NCI-H460 (cell line): ENCODE measurements at regions not wholly inside any gene's neighbourhood (a gene's known extent, or its start where the extent isn't known, plus 50 kb on each side); places are given as distances from the start of the nearest gene placed in this dataset.

Experiments
- DNase-seq: peaks from one replicate; pipeline ENCODE4 v3.0.0-alpha.2; 2016; ENCODE audit warnings: low read depth; ENCODE audit errors: extremely low read depth

DNA sequence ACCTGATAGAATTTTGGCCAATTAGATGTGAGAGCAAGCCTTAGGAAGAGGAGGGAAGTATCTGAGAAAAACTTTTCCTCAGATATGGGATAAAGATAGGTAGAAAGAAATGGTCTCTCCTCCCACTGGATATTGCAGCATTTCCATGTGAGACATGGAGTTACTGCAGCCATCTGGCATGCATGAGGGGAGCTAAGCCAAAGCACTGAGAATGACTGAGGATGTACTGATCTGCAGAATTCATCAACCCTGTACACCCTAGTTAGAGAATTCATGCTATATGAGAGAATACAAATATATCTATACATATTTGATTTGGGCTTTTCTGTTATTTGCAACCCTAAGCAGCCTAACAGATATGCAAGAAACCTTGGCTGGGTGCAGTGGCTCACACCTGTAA, 52.5 kb upstream of the RPL34 start:
- no peak for DNase-seq

DNA sequence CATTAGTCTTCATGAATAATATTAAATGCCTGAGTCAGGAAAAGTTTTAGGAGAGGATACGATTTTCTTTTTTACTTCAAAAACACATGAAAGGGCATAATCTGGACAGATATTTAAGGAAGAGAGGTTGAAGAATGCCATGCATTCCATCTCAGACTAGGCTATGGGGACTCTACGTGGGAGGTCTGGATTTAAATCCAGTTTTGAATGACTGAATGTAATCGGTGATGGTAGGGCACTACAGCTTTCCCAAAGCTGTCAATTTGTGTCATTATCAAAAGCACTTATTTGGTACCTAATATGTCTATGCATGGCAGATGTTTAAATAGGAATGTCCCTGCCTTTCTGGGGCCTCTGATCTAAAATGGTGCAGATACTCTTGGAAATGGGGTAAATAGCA, 59.3 kb upstream of the RPL34 start:
- no peak for DNase-seq

DNA sequence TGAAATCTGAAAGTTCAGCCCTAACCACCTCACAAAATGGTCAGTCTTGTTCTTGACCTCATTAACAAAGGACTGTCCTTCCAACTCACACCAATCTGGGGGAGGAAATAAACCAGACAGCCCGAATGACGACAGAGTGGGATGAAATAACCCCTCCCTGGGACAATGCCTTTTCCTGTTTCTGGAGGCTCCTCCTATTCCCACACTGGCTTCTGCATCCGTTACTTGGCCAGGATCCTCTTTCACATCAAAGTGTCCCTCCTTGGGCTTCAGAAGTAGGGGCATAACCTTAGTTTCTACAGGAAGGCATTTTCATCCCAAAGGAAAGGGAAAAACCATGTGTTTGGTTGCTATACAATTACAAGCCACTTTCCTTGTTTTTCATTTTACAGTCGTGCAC, 59.8 kb upstream of the RPL34 start:
- DNase-seq = no peak

DNA sequence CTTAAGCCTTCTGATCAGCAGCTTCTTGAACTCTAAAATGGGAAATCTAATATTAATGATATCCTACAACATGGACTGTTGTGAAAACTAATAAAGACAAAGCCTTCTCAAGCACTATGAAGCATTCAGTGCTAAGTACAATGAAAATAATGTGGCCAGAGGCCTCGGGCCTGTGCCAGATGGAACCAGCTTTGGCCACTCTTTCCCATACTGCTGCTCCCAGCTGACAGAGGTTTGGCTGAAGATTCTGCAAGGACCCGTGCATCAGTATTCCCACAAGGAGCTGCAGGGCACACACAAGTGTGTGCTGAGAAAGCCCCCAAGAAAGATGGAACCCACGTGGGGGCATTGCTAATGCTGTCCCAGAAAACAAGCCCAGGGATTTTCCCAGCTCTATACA, 60.5 kb upstream of the RPL34 start:
- DNase-seq = no peak

DNA sequence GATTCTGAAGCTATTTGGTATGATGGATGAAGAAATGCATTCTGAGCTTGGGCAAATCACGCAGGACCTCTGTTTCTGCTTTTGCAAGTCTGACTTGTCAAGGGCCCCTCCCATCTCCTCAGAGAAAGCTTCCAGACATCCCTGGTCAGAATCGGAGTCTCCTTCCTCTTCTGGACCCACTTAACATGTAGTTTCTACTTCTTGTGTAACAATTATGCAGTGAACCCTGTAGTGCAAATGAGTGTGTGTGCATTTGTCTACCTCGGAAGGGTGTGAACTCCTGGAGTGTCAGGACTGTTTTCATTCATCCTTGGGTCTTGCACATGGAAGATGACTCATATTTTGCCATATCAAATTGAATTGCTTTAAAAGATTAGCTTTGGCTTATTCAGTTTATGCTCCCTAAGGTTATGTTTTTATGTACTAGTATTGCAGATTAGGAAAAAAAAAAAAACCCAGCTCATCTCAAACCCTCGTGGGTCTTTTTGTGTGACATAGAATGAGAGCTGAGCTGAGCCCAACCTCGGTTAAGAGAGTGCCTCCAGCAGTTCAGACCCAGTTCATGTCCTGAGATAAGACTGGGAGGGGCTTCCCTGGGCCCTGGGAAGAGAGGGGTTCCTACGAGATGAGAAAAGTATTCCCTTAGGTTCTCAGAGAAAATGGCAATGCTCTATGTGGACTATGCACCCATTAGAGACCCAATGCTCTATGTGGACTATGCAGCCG, 61.1 kb upstream of the RPL34 start:
- no peak for DNase-seq

DNA sequence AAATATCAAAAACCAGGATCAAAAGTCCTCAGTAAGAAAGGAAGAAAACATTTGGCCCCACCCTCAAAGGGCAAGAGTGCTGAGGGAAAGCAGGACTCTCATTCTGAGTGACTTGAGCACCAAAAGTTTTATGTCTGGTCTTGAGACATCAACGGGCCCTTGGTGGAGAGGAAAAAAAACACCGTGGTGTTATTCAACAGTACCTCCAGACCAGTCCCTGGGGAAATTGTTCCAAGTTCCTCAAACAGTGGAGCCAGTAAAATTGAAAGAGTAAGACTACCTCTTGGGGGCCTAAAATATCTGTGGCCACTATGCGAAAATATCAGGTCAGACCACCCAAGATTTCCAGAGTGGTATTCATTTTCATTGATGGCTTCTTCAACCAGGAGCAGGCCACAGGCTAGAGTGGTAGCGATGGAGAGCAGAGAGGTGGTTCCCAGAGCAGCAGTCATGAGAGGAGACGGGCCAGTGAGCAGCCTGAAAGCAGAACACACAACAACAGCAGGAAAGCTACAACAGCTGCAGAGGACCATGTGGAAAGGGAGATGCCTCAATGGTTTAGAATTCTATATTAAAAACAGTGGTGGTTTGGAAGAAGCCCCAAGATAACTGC, 63.7 kb upstream of the RPL34 start:
- no peak for DNase-seq

DNA sequence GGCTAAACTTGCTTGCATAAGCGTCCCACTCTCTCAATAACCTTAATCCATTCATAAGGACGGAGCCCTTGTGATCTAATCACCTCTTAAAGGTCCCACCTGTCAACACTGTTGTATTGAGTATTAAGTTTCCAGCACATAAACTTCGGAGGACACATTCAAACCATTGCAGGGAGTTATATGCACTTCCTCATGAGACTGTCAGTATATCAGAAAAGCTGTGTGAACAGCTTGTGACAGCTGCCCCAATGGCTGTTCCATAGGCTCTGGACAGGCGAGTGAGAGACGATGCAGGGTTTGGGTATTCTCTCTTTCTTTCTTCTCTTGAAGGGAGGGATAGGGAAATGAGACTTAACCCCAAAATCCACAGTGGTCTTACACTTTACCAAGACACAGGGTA, 64.2 kb upstream of the RPL34 start:
- no peak for DNase-seq

DNA sequence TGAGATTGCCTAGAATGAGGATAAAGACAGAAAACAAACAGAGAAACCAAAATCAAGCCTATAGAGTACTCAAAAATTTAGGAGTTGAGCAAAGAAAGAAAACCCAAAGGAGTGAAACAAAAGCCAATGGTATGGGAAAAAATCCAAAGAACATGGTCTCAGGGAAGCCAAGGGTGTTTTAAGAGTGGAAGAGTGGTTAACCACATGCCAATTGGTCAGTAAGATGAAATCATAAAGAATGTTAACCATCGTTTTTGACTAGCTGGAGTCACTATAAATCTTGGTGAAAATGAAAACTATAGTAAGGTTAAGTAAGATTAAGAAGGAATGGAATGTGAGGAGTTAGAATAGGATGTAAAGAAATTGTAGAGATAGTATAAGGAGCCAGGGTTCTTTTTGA, 64.7 kb upstream of the RPL34 start:
- no peak for DNase-seq

DNA sequence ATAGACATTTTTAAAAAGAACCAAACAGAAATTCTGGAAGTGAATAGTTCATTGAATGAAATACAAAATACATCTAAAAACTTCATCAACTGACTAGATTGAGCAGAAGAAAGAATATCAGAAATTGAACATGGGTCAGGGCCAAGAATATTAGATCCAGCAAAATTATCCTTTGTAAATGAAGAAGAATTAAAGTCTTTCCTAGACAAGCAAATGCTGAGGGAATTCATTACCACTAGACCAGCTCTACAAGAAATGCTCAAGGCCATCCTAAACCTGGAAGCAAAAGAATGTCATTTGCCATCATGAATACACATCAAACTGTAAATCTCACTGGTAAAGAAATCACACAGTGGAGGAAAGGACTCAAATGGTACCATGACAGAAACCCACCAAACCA, 72.7 kb upstream of the RPL34 start:
- no peak for DNase-seq

DNA sequence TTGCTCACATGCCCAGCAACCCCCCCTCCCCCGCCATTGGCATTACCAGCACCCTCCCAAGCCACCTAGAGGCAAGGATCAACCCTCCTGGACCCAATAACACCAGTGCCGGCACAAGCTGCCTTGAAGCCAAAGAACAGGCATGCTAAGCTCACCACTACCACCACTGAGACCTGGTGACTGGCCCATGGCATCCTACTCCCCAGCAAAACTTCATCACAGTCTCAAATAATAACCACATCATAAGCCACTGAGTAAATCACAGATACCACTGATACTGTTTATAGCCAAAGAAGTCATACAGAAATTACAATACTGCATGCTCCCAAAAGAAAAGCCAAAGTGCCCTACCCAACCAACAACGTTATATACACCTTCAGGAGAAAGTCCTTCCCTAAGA, 73.6 kb upstream of the RPL34 start:
- DNase-seq = no peak

DNA sequence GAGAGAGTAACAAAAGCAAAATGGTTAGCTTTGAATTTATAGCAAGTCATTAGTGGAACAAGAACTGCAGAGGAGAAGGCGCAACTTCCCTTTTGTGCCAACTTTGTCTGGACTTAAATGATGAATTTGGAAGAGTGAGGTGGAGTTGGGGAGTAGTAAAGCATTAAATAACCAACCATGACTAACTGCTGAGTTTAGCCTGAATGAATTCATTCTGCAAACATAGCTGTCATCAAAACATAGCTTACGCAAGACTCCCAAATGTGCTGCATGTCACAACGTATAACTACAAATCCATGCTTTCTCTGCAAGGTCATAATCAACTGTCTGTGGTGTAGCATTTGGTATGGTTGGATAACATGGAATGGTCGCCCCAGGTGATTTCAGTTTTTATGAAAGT, 75.9 kb upstream of the RPL34 start:
- DNase-seq = no peak

DNA sequence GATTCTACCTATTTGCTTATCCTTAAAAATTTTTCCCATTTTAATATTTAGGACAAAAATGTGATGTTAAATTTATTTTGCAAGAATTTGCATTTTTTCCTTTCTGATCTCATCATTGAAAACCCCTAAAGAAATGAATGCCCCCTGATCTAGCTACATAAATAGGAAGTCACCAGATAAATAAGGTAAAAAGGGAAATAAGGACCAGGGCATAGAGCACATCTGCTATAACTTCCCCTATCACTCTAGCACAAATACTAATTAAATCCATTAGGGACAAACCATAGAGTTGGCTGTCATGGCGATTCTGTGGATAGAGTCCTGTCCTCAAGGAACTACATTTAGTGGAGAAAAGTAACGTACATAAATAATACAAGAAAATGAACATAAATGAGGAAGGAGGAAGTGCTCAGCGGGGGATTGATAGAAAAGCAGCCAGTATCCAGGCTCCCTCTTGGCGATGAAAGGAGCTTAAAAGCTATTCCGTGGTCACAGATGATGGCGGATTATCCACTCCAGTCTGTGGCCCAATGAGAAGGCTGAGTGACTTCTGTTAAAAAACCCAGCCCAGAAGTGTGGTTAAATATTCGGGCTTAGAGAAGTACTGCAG, 76.9 kb upstream of the RPL34 start:
- no peak for DNase-seq

DNA sequence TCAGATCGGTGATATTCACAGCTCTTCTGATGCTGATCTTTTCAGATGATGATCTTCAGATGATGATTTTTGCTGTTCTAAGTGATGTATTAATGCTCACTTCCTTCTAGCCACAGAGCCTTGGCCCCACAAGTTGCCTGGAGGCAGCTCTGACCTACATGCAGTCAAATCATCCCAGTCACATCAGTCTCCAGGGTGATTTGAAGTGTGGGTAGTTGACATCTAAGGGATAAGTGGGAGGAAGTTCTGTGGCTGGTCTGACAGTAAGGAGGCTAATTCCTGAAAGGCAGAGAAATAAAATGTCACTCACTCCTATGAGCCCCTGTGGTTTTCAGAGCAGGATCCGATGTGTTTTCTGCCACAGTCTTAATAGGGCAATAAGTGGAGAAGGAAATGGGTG, 79.8 kb upstream of the RPL34 start:
- no peak for DNase-seq

DNA sequence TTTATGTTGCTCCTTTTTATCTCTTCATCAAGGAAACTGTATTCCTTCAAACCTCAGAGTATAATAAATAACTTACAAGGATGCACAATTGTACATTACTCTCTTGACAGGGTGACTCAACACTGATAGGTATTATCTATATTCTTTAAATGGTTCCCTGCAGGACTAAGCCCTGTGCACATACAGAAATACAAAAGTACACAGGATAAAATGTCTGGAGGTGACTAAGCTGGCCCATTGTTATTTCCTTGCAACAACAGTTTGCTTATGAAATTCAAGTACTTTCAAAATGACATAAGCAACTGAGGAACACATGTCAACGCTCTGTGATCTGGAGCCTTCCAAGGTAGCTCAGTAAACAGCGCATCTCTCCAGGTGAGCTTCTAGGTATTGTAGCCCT, 83.8 kb upstream of the RPL34 start:
- no peak for DNase-seq

DNA sequence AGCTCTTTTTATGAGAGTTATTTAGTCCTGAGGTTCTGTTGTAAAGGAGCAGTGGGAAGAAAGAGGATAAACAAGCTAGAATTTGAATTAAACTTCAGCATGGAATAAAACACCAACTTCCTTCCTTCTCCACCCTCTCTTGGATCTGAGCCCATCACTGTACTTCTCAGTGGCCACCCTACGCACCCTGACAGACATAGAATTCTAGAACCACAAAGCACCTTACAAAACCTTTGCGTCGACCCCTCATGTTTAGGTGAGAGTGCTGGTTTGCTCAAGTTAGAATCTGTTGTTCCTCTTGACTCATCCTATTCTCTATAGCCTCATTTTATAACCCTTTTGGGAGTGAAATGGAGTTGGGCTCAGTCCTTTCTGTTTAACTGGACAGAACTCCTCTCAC, 84.6 kb upstream of the RPL34 start:
- DNase-seq = no peak

DNA sequence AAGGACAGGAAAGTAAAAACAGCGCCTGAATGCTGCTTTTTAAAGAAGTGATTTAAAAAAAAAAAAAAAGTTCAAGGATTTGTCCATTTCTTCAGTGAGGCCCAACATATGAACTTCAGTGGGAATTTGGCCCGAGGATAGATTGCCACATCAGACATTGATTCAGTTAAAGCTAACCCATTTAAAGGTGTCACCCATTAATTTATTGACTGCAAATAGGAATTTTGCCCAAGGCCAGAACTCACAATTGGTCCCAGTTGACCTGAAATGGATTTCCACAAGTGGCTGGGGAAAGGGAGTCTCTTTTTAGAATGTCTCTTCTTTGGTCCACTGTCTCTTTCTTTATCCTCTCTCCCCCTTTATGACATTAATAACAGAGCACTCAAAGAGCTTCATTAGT, 86.5 kb upstream of the RPL34 start:
- no peak for DNase-seq

DNA sequence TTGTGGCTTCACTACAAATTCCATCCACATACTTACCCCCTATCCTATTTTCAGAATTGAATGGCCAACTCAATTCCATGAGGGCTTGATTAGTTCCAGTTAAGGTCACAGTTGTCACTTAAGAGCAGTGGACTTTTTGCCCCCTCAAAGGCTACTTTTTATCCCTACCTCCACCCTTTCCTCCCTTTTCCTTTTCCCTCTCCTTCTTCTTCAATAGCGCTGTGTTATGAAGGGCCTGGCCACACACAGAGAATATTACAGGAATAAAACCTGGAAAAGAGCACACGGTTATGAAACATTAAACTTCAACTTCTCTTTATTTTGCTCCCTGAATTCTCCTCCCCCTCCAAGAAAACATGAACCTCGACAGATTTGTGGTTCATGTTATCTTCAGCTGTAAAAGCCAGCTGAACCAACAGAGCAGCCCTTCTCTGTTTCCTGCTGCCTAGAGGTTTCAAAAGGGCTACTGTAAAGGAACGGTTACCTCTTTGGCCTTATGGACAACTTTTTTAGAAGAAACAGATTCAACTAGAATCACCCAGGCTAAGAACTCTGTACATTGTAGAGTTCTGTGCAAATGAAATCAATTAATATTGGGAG, 87.0 kb upstream of the RPL34 start:
- DNase-seq = no peak

DNA sequence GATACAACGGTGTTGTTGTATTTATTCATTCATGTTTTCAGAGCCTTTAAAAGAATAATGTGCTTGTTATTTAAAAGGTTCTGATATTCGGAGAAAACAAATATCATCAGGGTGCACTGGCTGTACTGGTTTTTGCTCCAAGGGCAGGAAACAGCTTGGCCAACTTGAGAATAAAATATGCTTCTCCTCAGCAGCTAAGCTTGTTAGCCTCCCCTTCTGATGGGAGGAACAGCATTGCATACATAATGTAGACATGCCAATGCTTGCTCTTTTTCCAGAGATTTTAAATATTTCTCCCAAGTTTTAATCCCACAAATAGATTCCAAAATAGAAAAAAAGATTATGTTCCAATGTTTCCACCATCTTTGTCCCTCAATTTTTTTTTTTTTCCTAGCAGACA, 87.6 kb upstream of the RPL34 start:
- no peak for DNase-seq

DNA sequence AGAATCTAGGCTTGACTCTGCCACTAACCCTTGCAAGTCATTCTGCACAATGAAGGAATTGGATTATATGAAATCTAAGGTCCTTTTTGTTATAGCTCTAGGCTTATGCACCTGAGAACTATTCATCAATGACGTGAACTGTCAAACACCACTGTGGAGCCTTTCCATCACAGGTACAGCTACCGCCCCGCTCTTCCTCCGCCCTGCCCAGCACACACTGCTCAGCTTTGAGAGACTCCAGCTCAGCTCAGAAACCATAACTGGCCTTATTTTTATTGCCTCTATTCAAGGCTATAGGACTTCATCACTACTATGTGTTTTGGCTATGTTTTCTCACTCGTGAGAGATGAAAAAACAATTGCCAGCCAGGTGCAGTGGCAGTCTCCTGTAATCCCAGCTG, 88.2 kb upstream of the RPL34 start:
- no peak for DNase-seq

DNA sequence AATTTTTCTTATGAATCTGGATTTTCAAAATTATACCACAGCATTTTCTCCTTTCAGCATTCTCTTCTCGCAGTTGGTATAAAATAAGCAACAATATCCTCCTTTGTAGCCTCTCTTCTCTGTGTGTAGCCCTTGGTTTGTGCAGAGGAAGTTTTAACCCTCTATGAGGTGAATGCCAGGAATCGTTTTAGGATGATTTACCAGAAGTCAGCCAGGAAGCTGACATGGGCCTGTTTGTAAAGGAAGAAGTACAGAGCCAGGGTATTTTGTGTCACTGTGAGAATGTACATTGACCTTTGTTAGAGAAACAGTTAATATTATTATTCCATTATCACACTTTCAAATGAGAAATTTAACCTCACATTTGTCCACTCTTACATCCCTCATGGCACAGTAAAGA, 88.9 kb upstream of the RPL34 start:
- no peak for DNase-seq

DNA sequence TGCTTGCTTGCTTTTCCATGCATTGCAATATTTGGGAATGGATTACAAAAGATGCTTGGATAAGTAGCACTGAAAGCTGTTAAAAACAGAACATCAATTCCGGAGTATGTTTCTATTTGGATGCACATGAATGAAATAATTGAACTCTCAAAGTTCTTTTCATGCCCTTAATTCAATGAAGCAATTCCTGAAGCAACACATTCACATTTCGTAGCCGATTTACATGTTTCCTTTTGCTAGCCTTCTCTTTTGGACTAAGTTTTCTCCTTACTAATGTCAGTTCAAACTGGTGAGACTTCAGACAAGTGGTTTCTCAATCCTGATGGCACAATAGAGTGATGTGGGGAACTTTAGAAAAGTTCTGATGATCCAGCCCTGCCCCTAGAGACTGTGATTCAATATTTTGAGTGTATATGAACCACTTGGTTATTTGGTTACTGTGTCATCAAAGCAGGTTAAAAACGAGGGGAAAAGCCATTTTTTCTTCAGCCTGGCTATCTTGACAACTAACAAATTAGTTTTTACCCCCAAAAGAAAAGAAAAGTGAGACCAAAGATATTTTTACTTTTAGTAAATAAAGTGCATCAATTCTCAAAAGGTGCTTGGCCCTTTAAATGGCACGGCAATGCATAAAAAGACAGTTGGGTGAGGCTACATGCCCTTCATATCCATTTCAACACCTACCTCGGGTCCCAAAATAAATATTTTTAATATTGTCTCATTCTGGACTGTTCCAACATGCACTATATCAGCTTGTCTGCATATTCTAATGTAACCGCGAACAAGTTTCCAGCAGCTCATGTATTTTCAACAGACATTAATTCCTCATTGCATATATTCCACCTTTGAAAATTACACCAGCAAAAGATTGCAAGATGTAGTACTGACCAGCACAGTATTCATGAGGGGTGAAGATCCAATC, 90.1 kb upstream of the RPL34 start:
- no peak for DNase-seq
